OCI-LY1 (cell line): ENCODE measurements at regions not wholly inside any gene's neighbourhood (a gene's known extent, or its start where the extent isn't known, plus 50 kb on each side); places are given as distances from the start of the nearest gene placed in this dataset.

Source experiments
- H2AFZ ChIP-seq: fragments of 200-600 bp; sonication (generic), shearing (Covaris generic); 2 replicates; pipeline ENCODE4 v1.6.0; 2014; ENCODE audit warnings: antibody characterized with exemption, mild to moderate bottlenecking, low read length
- H3F3A ChIP-seq: fragments of 200-600 bp; sonication (generic), shearing (Covaris generic); 2 replicates; pipeline ENCODE4 v1.6.0; 2014; ENCODE audit warnings: mild to moderate bottlenecking, antibody characterized with exemption, low read length, moderate library complexity; ENCODE audit not compliant: insufficient read depth
- H3K27ac ChIP-seq: fragments of 200-600 bp; sonication (generic); 2 replicates; pipeline ENCODE4 v1.5.1; 2014; ENCODE audit warnings: low read length, mixed run types, mild to moderate bottlenecking, low read depth; ENCODE audit not compliant: poor library complexity, severe bottlenecking
- H3K27me3 ChIP-seq: fragments of 200-600 bp; sonication (generic); 2 replicates; pipeline ENCODE4 v1.6.0; 2014; ENCODE audit warnings: antibody characterized with exemption, mild to moderate bottlenecking, low read length, moderate library complexity; ENCODE audit not compliant: insufficient read depth
- H3K36me3 ChIP-seq: fragments of 200-600 bp; sonication (generic); 2 replicates; pipeline ENCODE4 v1.6.1; 2014; ENCODE audit warnings: mild to moderate bottlenecking, antibody characterized with exemption, low read length, moderate library complexity, mixed read lengths; ENCODE audit not compliant: insufficient read depth
- H3K4me1 ChIP-seq: fragments of 200-600 bp; sonication (generic); 2 replicates; pipeline ENCODE4 v1.5.1; 2014; ENCODE audit warnings: mild to moderate bottlenecking, low read length, moderate library complexity; ENCODE audit not compliant: insufficient read depth, severe bottlenecking
- H3K4me2 ChIP-seq: fragments of 200-600 bp; sonication (generic), shearing (Covaris generic); 2 replicates; pipeline ENCODE4 v1.6.1; 2014; ENCODE audit warnings: low read length
- H3K4me3 ChIP-seq: fragments of 200-600 bp; sonication (generic); 2 replicates; pipeline ENCODE4 v1.5.1; 2014; ENCODE audit warnings: low read length, low read depth, mild to moderate bottlenecking, mixed read lengths; ENCODE audit not compliant: poor library complexity, severe bottlenecking
- H3K79me2 ChIP-seq: fragments of 200-600 bp; shearing (Covaris generic); 2 replicates; pipeline ENCODE4 v1.6.1; 2016; ENCODE audit warnings: mixed run types, low read length, mixed read lengths; ENCODE audit not compliant: insufficient read depth
- H3K9ac ChIP-seq: fragments of 200-600 bp; sonication (generic), shearing (Covaris generic); 2 replicates; pipeline ENCODE4 v1.6.1; 2014; ENCODE audit warnings: mild to moderate bottlenecking, low read length, mixed read lengths
- H3K9me2 ChIP-seq: fragments of 200-600 bp; sonication (generic), shearing (Covaris generic); 2 replicates; pipeline ENCODE4 v1.6.1; 2014; ENCODE audit warnings: low read depth, mild to moderate bottlenecking, low read length, mixed read lengths
- H3K9me3 ChIP-seq: fragments of 200-600 bp; shearing (Covaris generic); 2 replicates; pipeline ENCODE4 v1.6.1; 2014; ENCODE audit warnings: low read length, mixed read lengths
- H4K20me1 ChIP-seq: fragments of 200-600 bp; sonication (generic), shearing (Covaris generic); 2 replicates; pipeline ENCODE4 v1.6.0; 2016; ENCODE audit warnings: mild to moderate bottlenecking, low read length; ENCODE audit not compliant: insufficient read depth
- EZH2 ChIP-seq: fragments of 200-600 bp; sonication (generic), shearing (Covaris generic); IDR thresholded peaks from 2 replicates; pipeline ENCODE4 v1.8.0; 2017; ENCODE audit warnings: borderline replicate concordance, mixed run types, mild to moderate bottlenecking, antibody characterized with exemption, low read length, moderate library complexity, mixed read lengths
- TF ChIP-seq, protein P1 (sequence below): fragments of 200-600 bp; sonication (generic), shearing (Covaris generic); IDR thresholded peaks from 2 replicates; pipeline ENCODE4 v1.5.1; 2017; ENCODE audit warnings: mild to moderate bottlenecking, antibody characterized with exemption, low read length, moderate library complexity, mixed read lengths

DNA sequence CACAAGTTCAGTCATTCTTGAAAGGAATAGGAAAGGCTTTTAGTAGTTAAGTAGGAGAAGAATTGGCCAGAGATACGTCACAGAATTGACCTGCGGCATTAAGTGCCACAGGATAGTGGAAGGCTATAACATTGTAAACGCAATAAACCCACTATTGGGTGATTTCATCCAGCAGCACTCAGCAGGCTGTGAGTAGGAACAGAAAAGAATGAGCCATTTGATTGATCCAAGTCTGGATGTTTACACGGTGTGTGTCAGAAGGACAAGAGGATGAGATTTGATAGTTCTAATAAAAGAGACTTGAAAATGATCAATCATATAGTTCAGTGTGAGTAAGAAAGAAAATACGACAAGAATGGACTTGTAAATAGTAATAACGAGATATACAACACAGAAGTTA, 110.0 kb upstream of the MTAP start:
- H3K27me3 ChIP-seq = no peaks in the 10 kb centered on the region
- no peaks in the 10 kb centered on the region for H3K79me2 ChIP-seq
- no peak overlapping the region for H3K4me2 ChIP-seq
- H4K20me1 ChIP-seq = no peaks in the 10 kb centered on the region
- H3K36me3 ChIP-seq = no peaks in the 10 kb centered on the region
- H3K9ac ChIP-seq = no peak overlapping the region
- no peaks in the 10 kb centered on the region for H3K4me1 ChIP-seq
- no peaks in the 10 kb centered on the region for H3K9me2 ChIP-seq
- H3K27ac ChIP-seq = no peak overlapping the region
- TF ChIP-seq EZH2 = no peak
- TF ChIP-seq, protein P1, sequence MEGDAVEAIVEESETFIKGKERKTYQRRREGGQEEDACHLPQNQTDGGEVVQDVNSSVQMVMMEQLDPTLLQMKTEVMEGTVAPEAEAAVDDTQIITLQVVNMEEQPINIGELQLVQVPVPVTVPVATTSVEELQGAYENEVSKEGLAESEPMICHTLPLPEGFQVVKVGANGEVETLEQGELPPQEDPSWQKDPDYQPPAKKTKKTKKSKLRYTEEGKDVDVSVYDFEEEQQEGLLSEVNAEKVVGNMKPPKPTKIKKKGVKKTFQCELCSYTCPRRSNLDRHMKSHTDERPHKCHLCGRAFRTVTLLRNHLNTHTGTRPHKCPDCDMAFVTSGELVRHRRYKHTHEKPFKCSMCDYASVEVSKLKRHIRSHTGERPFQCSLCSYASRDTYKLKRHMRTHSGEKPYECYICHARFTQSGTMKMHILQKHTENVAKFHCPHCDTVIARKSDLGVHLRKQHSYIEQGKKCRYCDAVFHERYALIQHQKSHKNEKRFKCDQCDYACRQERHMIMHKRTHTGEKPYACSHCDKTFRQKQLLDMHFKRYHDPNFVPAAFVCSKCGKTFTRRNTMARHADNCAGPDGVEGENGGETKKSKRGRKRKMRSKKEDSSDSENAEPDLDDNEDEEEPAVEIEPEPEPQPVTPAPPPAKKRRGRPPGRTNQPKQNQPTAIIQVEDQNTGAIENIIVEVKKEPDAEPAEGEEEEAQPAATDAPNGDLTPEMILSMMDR = no peak
- no peaks in the 10 kb centered on the region for H3F3A ChIP-seq
- H3K4me3 ChIP-seq = no peak overlapping the region
- H3K9me3 ChIP-seq = no peaks in the 10 kb centered on the region
- H2AFZ ChIP-seq = no peak overlapping the region

DNA sequence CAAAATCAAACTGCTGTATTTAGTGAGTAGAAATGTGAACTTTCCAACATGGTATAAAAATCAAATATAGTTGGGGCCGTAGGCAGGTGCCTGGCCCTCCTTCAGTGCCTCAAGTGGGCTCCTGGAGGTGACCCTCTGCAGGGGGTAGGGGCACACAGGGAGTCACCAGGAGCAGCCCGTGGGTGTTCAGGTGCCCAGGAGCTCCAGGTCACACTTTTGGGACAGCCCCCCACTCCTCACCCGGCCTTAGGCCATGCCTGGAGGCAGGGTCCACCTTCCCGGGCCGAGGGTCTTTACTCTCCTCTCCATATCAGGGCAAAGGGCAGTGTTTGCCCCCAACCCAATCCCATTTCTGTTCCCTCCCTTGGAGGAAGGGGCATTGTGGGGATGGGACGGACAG, 108.0 kb upstream of the MTAP start:
- Histone ChIP-seq H3K4me1 (no peaks in the 10 kb centered on the region), H3K9me3 (no peaks in the 10 kb centered on the region), H3K27ac (no peak overlapping the region), H3F3A (no peaks in the 10 kb centered on the region), H3K4me3 (no peak overlapping the region), H3K79me2 (no peaks in the 10 kb centered on the region), H2AFZ (no peak overlapping the region), H4K20me1 (no peaks in the 10 kb centered on the region), H3K4me2 (no peak overlapping the region), H3K27me3 (no peaks in the 10 kb centered on the region), H3K36me3 (no peaks in the 10 kb centered on the region), H3K9me2 (no peaks in the 10 kb centered on the region), H3K9ac (no peak overlapping the region)
- TF ChIP-seq, protein P1 = no peak
- no peak for TF ChIP-seq EZH2

DNA sequence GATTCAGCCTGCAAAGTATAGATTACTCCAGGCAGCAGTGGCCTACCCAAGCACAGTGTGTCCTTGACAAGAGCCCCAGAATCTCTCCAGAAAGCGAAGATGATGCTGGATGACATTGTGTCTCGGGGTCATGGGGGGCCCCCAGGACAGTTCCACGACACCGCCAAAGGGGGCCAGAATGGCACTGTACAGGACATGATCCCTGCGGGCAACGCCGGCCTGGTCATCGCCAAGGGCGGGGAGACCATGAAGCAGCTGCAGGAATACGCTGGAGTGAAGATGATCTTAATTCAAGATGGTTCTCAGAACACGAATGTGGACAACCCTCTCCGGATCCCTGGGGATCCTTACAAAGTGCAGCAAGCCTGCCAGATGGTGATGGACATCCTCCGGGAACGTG, 107.0 kb upstream of the MTAP start:
- no peak overlapping the region for H3K27ac ChIP-seq
- no peaks in the 10 kb centered on the region for H3K9me2 ChIP-seq
- H3K36me3 ChIP-seq = no peaks in the 10 kb centered on the region
- H3K79me2 ChIP-seq = no peaks in the 10 kb centered on the region
- H2AFZ ChIP-seq = no peak overlapping the region
- no peaks in the 10 kb centered on the region for H3K9me3 ChIP-seq
- no peaks in the 10 kb centered on the region for H3K4me1 ChIP-seq
- H3K27me3 ChIP-seq = no peaks in the 10 kb centered on the region
- no peak for TF ChIP-seq EZH2
- TF ChIP-seq, protein P1 = no peak
- H3K4me2 ChIP-seq = no peak overlapping the region
- H3K9ac ChIP-seq = no peak overlapping the region
- no peaks in the 10 kb centered on the region for H3F3A ChIP-seq
- no peak overlapping the region for H3K4me3 ChIP-seq
- no peaks in the 10 kb centered on the region for H4K20me1 ChIP-seq
